ENCODE measurements at regions not wholly inside any gene's neighbourhood (a gene's known extent, or its start where the extent isn't known, plus 50 kb on each side); places are given as distances from the start of the nearest gene placed in this dataset.

DNA sequence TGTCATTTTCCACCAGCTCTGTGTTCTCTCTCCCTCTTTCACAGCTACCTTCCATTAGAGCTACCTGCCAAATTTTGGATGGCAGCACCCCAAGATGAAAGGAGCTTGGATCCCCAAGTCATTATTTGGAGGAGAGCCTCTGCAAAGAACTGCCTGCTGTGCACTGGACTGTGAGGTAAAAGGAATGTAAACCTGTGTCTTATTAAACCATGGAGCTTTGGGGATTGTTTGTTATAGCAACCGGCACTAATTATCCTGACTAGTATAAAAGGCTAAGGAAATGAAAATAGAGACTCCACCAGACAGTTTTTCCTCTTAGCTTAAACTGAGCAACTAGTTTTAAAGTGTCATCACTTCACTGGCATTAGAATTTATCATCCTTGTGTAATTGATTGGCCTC lies 191.6 kb upstream of the DTNBP1 start:
- H3K27me3 Mint-ChIP-seq = peaks cover 30% of the 10 kb centered on the region

DNA sequence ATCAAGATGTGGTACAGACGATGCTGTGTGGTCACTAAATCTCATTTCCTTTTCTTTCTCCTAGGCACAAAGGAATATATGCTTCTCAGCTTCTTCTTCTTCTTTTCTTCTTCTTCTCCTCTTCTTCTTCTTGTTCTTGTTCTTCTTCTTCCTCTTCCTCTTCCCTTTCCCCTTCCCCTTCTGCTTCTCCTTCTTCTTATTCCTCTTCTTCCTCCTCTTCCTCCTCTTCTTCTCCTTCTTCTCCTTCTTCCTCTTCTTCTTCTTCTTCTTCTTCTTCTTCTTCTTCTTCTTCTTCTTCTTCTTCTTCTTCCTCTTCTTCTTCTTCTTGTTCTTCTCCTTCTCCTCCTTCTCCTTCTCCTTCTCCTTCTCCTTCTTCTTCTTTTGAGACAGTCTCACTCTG lies 190.4 kb upstream of the DTNBP1 start:
- Mint-ChIP-seq H3K27ac (no peak overlapping the region), H3K4me3 (ENCODE audit: low read depth) (no peak overlapping the region), H3K4me1 (ENCODE audit: low read depth) (peaks cover 1% of the 10 kb centered on the region), H3K27me3 (peaks cover 27% of the 10 kb centered on the region), H3K9me3 (ENCODE audit: low read depth) (no peaks in the 10 kb centered on the region), H3K36me3 (ENCODE audit: insufficient read depth) (no peaks in the 10 kb centered on the region)
- TF ChIP-seq, protein P1, sequence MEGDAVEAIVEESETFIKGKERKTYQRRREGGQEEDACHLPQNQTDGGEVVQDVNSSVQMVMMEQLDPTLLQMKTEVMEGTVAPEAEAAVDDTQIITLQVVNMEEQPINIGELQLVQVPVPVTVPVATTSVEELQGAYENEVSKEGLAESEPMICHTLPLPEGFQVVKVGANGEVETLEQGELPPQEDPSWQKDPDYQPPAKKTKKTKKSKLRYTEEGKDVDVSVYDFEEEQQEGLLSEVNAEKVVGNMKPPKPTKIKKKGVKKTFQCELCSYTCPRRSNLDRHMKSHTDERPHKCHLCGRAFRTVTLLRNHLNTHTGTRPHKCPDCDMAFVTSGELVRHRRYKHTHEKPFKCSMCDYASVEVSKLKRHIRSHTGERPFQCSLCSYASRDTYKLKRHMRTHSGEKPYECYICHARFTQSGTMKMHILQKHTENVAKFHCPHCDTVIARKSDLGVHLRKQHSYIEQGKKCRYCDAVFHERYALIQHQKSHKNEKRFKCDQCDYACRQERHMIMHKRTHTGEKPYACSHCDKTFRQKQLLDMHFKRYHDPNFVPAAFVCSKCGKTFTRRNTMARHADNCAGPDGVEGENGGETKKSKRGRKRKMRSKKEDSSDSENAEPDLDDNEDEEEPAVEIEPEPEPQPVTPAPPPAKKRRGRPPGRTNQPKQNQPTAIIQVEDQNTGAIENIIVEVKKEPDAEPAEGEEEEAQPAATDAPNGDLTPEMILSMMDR (IDR thresholded peaks at IDR 0.05; ENCODE audit: unreplicated experiment) = no peak
- DNase-seq (ENCODE audit: low spot score, unreplicated experiment) = no peak

More for the DNA sequence above, 191.6 kb upstream of the DTNBP1 start:
- H3K4me3 Mint-ChIP-seq (ENCODE audit: low read depth) = no peak overlapping the region
- H3K36me3 Mint-ChIP-seq (ENCODE audit: insufficient read depth) = no peaks in the 10 kb centered on the region
- H3K27ac Mint-ChIP-seq = no peak overlapping the region
- TF ChIP-seq, protein P1 (IDR thresholded peaks at IDR 0.05; ENCODE audit: unreplicated experiment) = no peak
- H3K9me3 Mint-ChIP-seq (ENCODE audit: low read depth) = no peaks in the 10 kb centered on the region
- no peak for DNase-seq (ENCODE audit: low spot score, unreplicated experiment)
- H3K4me1 Mint-ChIP-seq (ENCODE audit: low read depth) = peaks cover 1% of the 10 kb centered on the region

DNA sequence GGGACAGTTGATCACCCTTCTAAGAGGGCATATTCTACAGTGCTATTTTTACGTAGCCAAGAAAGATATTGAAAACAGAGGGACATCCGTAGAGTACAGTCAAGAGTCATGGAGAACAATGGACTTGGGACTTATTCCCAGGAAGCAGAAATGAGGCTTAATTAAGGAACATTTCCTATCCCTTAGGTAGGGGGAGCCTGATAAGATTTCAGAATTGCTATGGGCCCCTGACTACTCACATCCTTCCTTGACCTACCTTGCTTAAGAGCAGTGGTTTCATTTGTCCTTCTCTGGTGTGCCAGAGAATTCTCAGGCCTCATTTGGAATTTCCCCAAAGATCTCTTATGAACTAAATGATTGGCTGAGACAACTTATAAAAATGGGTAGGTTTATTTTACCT lies 189.5 kb upstream of the DTNBP1 start:
- no peaks in the 10 kb centered on the region for H3K4me1 Mint-ChIP-seq (ENCODE audit: low read depth)
- no peaks in the 10 kb centered on the region for H3K36me3 Mint-ChIP-seq (ENCODE audit: insufficient read depth)
- no peak for DNase-seq (ENCODE audit: low spot score, unreplicated experiment)
- peaks cover 27% of the 10 kb centered on the region for H3K27me3 Mint-ChIP-seq
- no peak overlapping the region for H3K4me3 Mint-ChIP-seq (ENCODE audit: low read depth)
- H3K27ac Mint-ChIP-seq = no peak overlapping the region
- no peaks in the 10 kb centered on the region for H3K9me3 Mint-ChIP-seq (ENCODE audit: low read depth)
- TF ChIP-seq, protein P1 (IDR thresholded peaks at IDR 0.05; ENCODE audit: unreplicated experiment) = no peak

DNA sequence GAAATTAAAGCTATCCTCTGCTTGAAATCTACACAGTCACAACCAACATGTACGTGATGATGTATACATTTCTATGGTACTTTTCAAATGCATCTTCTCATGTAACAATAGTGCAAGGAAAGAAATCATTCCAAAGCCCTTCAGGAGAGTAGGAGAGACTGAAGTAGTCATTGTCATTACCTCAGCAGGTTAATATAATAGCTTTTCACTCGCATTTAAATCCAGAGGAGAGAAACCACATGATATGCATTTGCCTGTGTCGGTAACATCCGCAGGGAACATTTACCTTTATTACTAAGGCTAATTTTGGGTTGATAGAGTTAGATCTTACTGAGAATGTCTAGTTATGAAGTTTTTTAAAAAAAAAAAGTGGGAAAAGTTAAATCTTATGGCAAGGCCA lies 186.6 kb upstream of the DTNBP1 start:
- TF ChIP-seq, protein P1 (IDR thresholded peaks at IDR 0.05; ENCODE audit: unreplicated experiment) = no peak
- H3K4me1 Mint-ChIP-seq (ENCODE audit: low read depth) = peaks cover 4% of the 10 kb centered on the region
- H3K4me3 Mint-ChIP-seq (ENCODE audit: low read depth) = no peak overlapping the region
- no peak overlapping the region for H3K27ac Mint-ChIP-seq
- no peaks in the 10 kb centered on the region for H3K36me3 Mint-ChIP-seq (ENCODE audit: insufficient read depth)
- no peaks in the 10 kb centered on the region for H3K9me3 Mint-ChIP-seq (ENCODE audit: low read depth)
- DNase-seq (ENCODE audit: low spot score, unreplicated experiment) = no peak
- H3K27me3 Mint-ChIP-seq = peaks cover 25% of the 10 kb centered on the region

DNA sequence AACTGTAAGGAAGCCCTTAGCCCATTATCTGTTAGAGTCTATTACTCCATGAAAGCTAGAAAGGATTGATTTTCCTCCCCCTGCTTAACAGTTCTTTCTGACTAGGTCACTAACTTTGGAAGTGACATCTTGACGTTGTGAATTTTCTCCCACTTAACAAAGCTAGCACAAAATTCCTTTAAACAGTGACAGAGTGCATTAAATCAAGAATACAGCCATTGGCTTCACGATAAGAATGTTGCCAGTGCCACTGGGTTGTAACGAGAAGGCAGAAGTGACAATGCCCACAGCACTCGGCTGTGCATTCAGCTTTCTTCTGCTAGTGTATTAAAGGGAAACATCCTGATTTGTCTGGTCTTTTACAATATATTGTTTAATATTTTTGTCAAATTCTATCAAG lies 182.7 kb upstream of the DTNBP1 start:
- H3K4me1 Mint-ChIP-seq (ENCODE audit: low read depth) = peaks cover 5% of the 10 kb centered on the region
- H3K9me3 Mint-ChIP-seq (ENCODE audit: low read depth) = no peaks in the 10 kb centered on the region
- no peak for DNase-seq (ENCODE audit: low spot score, unreplicated experiment)
- TF ChIP-seq, protein P1 (IDR thresholded peaks at IDR 0.05; ENCODE audit: unreplicated experiment) = no peak
- H3K36me3 Mint-ChIP-seq (ENCODE audit: insufficient read depth) = no peaks in the 10 kb centered on the region
- no peak overlapping the region for H3K4me3 Mint-ChIP-seq (ENCODE audit: low read depth)
- H3K27me3 Mint-ChIP-seq = peaks cover 27% of the 10 kb centered on the region
- no peak overlapping the region for H3K27ac Mint-ChIP-seq
